ENCODE measurements at regions not wholly inside any gene's neighbourhood (a gene's known extent, or its start where the extent isn't known, plus 50 kb on each side); places are given as distances from the start of the nearest gene placed in this dataset.

GRCh38 chr10:88023676-88024075 lies 160.3 kb downstream of the PTEN start:
- ATAC-seq (ENCODE audit: low read depth) (no peak), DNase-seq (no peak)
- CTCF ChIA-PET, result interaction anchor here (1.5 kb wide), 1 partner anchor 91 kb away, joined by 3 read pairs; no protein-coding TSS in a partner anchor
- Mint-ChIP-seq H3K36me3 (ENCODE audit: low read depth) (no peaks in the 10 kb centered on the region), H3K4me3 (no peak overlapping the region), H3K4me1 (peaks cover 21% of the 10 kb centered on the region), H3K9me3 (peaks cover 4% of the 10 kb centered on the region), H3K27me3 (no peaks in the 10 kb centered on the region), H3K27ac (no peak overlapping the region)
- POLR2A ChIA-PET, result no interaction called here
- TF ChIP-seq, protein P1, sequence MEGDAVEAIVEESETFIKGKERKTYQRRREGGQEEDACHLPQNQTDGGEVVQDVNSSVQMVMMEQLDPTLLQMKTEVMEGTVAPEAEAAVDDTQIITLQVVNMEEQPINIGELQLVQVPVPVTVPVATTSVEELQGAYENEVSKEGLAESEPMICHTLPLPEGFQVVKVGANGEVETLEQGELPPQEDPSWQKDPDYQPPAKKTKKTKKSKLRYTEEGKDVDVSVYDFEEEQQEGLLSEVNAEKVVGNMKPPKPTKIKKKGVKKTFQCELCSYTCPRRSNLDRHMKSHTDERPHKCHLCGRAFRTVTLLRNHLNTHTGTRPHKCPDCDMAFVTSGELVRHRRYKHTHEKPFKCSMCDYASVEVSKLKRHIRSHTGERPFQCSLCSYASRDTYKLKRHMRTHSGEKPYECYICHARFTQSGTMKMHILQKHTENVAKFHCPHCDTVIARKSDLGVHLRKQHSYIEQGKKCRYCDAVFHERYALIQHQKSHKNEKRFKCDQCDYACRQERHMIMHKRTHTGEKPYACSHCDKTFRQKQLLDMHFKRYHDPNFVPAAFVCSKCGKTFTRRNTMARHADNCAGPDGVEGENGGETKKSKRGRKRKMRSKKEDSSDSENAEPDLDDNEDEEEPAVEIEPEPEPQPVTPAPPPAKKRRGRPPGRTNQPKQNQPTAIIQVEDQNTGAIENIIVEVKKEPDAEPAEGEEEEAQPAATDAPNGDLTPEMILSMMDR (IDR thresholded peaks at IDR 0.05), result no peak
- intact Hi-C loops (cut with micrococcal nuclease), result no loop called here

- Mint-ChIP-seq H3K9me3 (peaks cover 4% of the 10 kb centered on the region), H3K27ac (no peak overlapping the region), H3K27me3 (no peaks in the 10 kb centered on the region), H3K4me1 (peaks cover 24% of the 10 kb centered on the region), H3K4me3 (no peak overlapping the region), H3K36me3 (ENCODE audit: low read depth) (no peaks in the 10 kb centered on the region)
- ChIA-PET CTCF (no interaction called here), POLR2A (interaction anchor here (2.1 kb wide), 1 partner anchor 164 kb away, joined by 5 read pairs; no protein-coding TSS in a partner anchor)
- DNase-seq (no peak), ATAC-seq (ENCODE audit: low read depth) (no peak)
- intact Hi-C loops (cut with micrococcal nuclease), result loop anchor here (5.0 kb wide), 1 partner anchor 41 kb away; no protein-coding TSS in a partner anchor
- TF ChIP-seq, protein P1 (IDR thresholded peaks at IDR 0.05), result no peak
Measured at GRCh38 chr10:88026031-88026430, 162.6 kb downstream of the PTEN start.

DNA sequence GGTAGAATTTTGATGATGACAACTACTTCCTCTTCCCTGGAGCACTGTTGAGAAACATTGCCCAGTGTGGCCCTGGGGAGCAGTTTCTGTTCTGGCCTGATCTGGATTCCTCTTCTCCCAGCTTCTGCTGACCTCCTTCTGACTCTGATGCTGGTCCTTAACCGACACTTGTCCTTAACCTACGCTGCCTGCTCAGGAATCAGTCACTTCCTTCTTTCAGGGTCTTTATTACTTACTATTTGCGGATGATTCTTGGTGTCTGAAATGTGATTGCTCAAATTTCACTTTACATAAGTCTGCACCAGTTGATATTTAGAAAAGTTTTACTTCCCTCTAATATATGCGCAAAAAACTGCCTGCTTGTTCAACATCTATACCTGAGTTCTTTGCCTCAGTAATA lies 164.1 kb downstream of the PTEN start:
- Mint-ChIP-seq H3K36me3 (ENCODE audit: low read depth) (no peaks in the 10 kb centered on the region), H3K27ac (peak overlapping the region; percentile 81), H3K4me1 (peaks cover 24% of the 10 kb centered on the region), H3K27me3 (no peaks in the 10 kb centered on the region), H3K4me3 (peak overlapping the region; percentile 39), H3K9me3 (peaks cover 4% of the 10 kb centered on the region)
- DNase-seq (no peak), ATAC-seq (ENCODE audit: low read depth) (peak; percentile 77)
- ChIA-PET CTCF (interaction anchor here (1.6 kb wide), 1 partner anchor 81 kb away, joined by 3 read pairs; no protein-coding TSS in a partner anchor), POLR2A (interaction anchor here (0.8 to 2.1 kb wide), 3 partner anchors 41 to 165 kb away, joined by 3 to 5 read pairs (median 3); no protein-coding TSS in a partner anchor)
- intact Hi-C loops (cut with micrococcal nuclease), result loop anchor here (1.0 to 5.0 kb wide), 3 partner anchors 40 to 87 kb away; no protein-coding TSS in a partner anchor
- TF ChIP-seq, protein P1 (IDR thresholded peaks at IDR 0.05), result no peak

GRCh38 chr10:88028072-88028471 lies 164.6 kb downstream of the PTEN start:
- no peak for ATAC-seq (ENCODE audit: low read depth)
- Mint-ChIP-seq H3K4me1 (peaks cover 24% of the 10 kb centered on the region), H3K9me3 (peaks cover 4% of the 10 kb centered on the region), H3K4me3 (no peak overlapping the region), H3K27me3 (no peaks in the 10 kb centered on the region), H3K36me3 (ENCODE audit: low read depth) (no peaks in the 10 kb centered on the region), H3K27ac (peak overlapping the region; percentile 81)
- ChIA-PET CTCF (interaction anchor here (1.6 kb wide), 1 partner anchor 80 kb away, joined by 3 read pairs; no protein-coding TSS in a partner anchor), POLR2A (interaction anchor here (0.8 to 2.1 kb wide), 3 partner anchors 41 to 166 kb away, joined by 3 to 5 read pairs (median 3); no protein-coding TSS in a partner anchor)
- TF ChIP-seq, protein P1 (IDR thresholded peaks at IDR 0.05), result no peak
- intact Hi-C loops (cut with micrococcal nuclease), result loop anchor here (5.0 kb wide), 1 partner anchor 39 kb away; no protein-coding TSS in a partner anchor
- DNase-seq, result no peak

- CTCF ChIA-PET, result interaction anchor here (1.6 kb wide), 1 partner anchor 80 kb away, joined by 3 read pairs; no protein-coding TSS in a partner anchor
Measured at GRCh38 chr10:88028654-88029053, 165.2 kb downstream of the PTEN start.

More at GRCh38 chr10:88028654-88029053, 165.2 kb downstream of the PTEN start:
- no peaks in the 10 kb centered on the region for H3K36me3 Mint-ChIP-seq (ENCODE audit: low read depth)
- TF ChIP-seq, protein P1 (IDR thresholded peaks at IDR 0.05), result no peak
- no peak overlapping the region for H3K4me3 Mint-ChIP-seq
- H3K27me3 Mint-ChIP-seq, result no peaks in the 10 kb centered on the region
- intact Hi-C loops (cut with micrococcal nuclease), result loop anchor here (5.0 kb wide), 1 partner anchor 39 kb away; no protein-coding TSS in a partner anchor
- no peak for ATAC-seq (ENCODE audit: low read depth)
- no peak for DNase-seq
- no peak overlapping the region for H3K27ac Mint-ChIP-seq
- POLR2A ChIA-PET, result interaction anchor here (1.5 kb wide), 1 partner anchor 40 kb away, joined by 3 read pairs; no protein-coding TSS in a partner anchor
- H3K9me3 Mint-ChIP-seq, result no peaks in the 10 kb centered on the region
- H3K4me1 Mint-ChIP-seq, result peaks cover 27% of the 10 kb centered on the region
